ENCODE measurements at regions not wholly inside any gene's neighbourhood (a gene's known extent, or its start where the extent isn't known, plus 50 kb on each side); places are given as distances from the start of the nearest gene placed in this dataset.

DNA sequence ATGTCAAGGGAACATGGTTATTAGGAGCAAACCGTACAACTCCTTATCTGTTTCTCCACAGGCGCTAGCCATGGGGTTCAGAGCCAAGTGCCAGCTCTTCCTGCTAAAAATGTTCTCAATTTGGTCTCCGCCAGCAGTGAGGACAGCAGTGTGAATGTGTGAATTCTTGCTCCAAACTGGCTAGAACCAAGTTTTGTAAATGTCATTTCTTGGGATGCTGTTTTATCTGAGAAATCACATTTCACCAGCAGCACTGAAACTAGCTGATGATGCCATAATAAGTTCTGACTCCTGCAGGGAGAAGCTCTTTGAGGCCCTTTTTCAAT lies 140.6 kb upstream of the LGALSL start:
- TF ChIP-seq EZH2 (IDR thresholded peaks at IDR 0.05; ENCODE audit: low read length, missing control alignments): no peak
- TF ChIP-seq, protein P1, sequence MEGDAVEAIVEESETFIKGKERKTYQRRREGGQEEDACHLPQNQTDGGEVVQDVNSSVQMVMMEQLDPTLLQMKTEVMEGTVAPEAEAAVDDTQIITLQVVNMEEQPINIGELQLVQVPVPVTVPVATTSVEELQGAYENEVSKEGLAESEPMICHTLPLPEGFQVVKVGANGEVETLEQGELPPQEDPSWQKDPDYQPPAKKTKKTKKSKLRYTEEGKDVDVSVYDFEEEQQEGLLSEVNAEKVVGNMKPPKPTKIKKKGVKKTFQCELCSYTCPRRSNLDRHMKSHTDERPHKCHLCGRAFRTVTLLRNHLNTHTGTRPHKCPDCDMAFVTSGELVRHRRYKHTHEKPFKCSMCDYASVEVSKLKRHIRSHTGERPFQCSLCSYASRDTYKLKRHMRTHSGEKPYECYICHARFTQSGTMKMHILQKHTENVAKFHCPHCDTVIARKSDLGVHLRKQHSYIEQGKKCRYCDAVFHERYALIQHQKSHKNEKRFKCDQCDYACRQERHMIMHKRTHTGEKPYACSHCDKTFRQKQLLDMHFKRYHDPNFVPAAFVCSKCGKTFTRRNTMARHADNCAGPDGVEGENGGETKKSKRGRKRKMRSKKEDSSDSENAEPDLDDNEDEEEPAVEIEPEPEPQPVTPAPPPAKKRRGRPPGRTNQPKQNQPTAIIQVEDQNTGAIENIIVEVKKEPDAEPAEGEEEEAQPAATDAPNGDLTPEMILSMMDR (conservative IDR thresholded peaks at IDR 0.05 in 1 of 2, IDR thresholded peaks at IDR 0.05 in 1 of 2; ENCODE audit: low read depth in 1 of 2, low read length in 2 of 2): no peak

All from fibroblast of lung (primary cell).